Dermis blood vessel endothelial cell (primary cell): ENCODE measurements at regions not wholly inside any gene's neighbourhood (a gene's known extent, or its start where the extent isn't known, plus 50 kb on each side); places are given as distances from the start of the nearest gene placed in this dataset.
"Not testable (repeated sequence)": the region's sequence is repeated elsewhere in the genome, so short reads cannot be mapped to it uniquely, and the experiment has no call there.

Experiments
- DNase-seq: peaks from one replicate; pipeline ENCODE4 v3.0.0; 2010

- DNase-seq = peak; percentile 60
These were observed 58.7 kb downstream of the EDN1 start for GRCh38 chr6:12348530-12349511.

- peak; percentile 50 for DNase-seq
These were observed 60.5 kb downstream of the EDN1 start for GRCh38 chr6:12350644-12351170.

- no peak for DNase-seq
These were observed 61.5 kb downstream of the EDN1 start for GRCh38 chr6:12351672-12352071.

- DNase-seq = peak; percentile 51
These were observed 63.6 kb downstream of the EDN1 start for GRCh38 chr6:12353731-12354130.

GRCh38 chr6:12354499-12354898 is 64.3 kb downstream of the EDN1 start:
- DNase-seq = peak; percentile 72

- DNase-seq = no peak
These were observed 65.2 kb downstream of the EDN1 start for GRCh38 chr6:12355354-12355753.

GRCh38 chr6:12356431-12356830 is 66.3 kb downstream of the EDN1 start:
- no peak for DNase-seq

- no peak for DNase-seq
These were observed 67.1 kb downstream of the EDN1 start for GRCh38 chr6:12356983-12357972.

GRCh38 chr6:12359036-12359435 is 68.9 kb downstream of the EDN1 start:
- DNase-seq = no peak

GRCh38 chr6:12361042-12361765 is 71.0 kb downstream of the EDN1 start:
- no peak for DNase-seq

- DNase-seq = not testable (repeated sequence)
These were observed 73.1 kb downstream of the EDN1 start for GRCh38 chr6:12363277-12363650.

- DNase-seq = no peak
These were observed 73.7 kb downstream of the EDN1 start for GRCh38 chr6:12363651-12364381.

- DNase-seq = no peak
These were observed 74.5 kb downstream of the EDN1 start for GRCh38 chr6:12364621-12365020.

- no peak for DNase-seq
These were observed 76.6 kb downstream of the EDN1 start for GRCh38 chr6:12366731-12367130.

- no peak for DNase-seq
These were observed 77.3 kb downstream of the EDN1 start for GRCh38 chr6:12367412-12367811.

GRCh38 chr6:12369355-12369754 is 79.2 kb downstream of the EDN1 start:
- DNase-seq = no peak

- DNase-seq = no peak
These were observed 79.7 kb downstream of the EDN1 start for GRCh38 chr6:12369781-12370262.

- no peak for DNase-seq
These were observed 81.0 kb downstream of the EDN1 start for GRCh38 chr6:12371151-12371550.

- no peak for DNase-seq
These were observed 81.5 kb downstream of the EDN1 start for GRCh38 chr6:12371641-12372146.

GRCh38 chr6:12379181-12379580 is 89.0 kb downstream of the EDN1 start:
- DNase-seq = no peak

- DNase-seq = no peak
These were observed 91.4 kb downstream of the EDN1 start for GRCh38 chr6:12381587-12381986.
